GM19035 (cell line): ENCODE measurements at regions not wholly inside any gene's neighbourhood (a gene's known extent, or its start where the extent isn't known, plus 50 kb on each side); places are given as distances from the start of the nearest gene placed in this dataset.
"Not testable (repeated sequence)": the region's sequence is repeated elsewhere in the genome, so short reads cannot be mapped to it uniquely, and the experiment has no call there.

ENCODE experiments used
- ATAC-seq: cut with Tn5 transposase; IDR thresholded peaks from one replicate; pipeline ENCODE4 v1.9.1; 2021; ENCODE audit not compliant: unreplicated experiment

DNA sequence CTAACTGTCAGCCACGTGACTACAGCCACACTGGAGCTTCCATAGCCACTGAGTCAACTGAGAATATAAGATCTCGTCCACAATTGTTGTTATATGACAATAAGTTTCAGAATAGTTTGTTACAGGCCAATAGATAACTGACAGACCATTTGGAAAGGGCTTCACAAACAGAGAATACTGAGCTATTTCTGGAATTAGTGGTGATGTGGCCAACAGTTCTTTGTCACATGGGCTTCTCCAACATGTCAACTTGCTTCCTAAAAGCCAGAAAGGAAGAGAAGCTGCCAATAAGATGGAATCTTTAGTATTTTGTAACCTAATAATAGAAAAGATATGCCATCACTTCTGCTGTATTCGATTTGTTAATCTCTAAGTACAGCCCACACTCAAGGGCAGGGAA is 1220.4 kb downstream of the CDH8 start:
- ATAC-seq = no peak

- ATAC-seq = no peak
Observed at GRCh38 chr16:60815033-60815432, 1221.2 kb downstream of the CDH8 start.

GRCh38 chr16:60811657-60812056 is 1224.6 kb downstream of the CDH8 start:
- no peak for ATAC-seq

GRCh38 chr16:60811051-60811608 is 1225.1 kb downstream of the CDH8 start:
- ATAC-seq = no peak

DNA sequence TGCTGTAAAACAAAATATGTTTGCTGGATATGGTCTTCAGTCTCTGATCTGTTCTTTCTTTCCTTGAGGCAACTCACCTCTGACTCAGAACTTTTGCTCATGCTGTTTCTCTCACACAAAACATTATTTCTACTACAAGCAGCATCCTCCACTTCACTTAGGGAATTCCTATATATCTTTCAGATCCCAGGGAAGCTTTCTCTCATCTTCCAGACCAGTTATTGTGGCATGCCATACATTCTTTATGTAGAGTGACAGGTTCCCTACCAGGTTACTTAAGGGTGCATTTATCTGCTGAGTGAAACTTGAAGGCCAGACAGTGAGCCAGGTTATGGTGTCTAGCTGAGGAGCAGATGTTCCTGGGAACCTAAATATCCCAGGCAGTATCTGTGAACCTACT is 1226.0 kb downstream of the CDH8 start:
- ATAC-seq = no peak

GRCh38 chr16:60792437-60792836 is 1243.8 kb downstream of the CDH8 start:
- no peak for ATAC-seq

DNA sequence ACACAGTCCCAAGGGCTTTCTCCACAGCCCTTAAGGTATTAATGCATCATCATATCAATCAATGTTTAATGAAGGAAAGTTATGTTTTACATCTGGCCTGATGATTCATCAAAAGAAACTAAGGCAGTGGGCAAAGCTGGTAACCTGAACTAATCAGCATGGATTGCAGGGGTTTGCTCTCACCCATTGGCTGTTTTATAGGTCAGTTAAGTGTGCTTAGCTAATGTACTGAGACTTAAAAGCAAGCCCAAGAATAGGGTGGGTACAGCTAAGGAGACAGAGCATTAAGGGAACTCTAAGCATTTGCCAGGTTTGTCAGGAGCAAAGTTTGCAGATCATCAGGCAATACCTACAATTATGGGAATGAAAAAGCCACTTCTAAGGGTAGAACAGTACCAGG is 1247.6 kb downstream of the CDH8 start:
- no peak for ATAC-seq

- ATAC-seq = no peak
Observed at GRCh38 chr16:60776281-60776680, 1260.0 kb downstream of the CDH8 start.

GRCh38 chr16:60771138-60771537 is 1265.1 kb downstream of the CDH8 start:
- ATAC-seq = no peak

- ATAC-seq = not testable (repeated sequence)
Observed at GRCh38 chr16:60770384-60770783, 1265.9 kb downstream of the CDH8 start.

DNA sequence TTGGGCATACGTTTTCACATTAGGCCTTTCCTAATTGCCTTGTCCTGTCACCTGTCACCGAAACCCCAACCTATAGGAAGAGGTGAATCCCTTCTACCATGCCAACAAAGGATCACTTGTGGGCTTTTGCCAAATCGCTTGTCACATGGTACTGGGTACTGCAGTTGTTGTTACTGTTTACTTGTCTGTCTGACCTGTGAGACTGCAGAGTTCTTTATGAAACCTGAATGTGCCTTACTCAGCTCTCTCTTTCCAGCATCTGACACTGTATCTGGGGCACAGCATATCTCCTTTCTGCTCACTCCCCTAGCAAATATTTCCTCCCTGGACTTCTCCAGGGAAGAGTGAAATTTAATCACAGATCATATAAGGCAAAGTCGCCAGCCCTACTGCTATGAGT is 1272.4 kb downstream of the CDH8 start:
- ATAC-seq = no peak

GRCh38 chr16:60755907-60756306 is 1280.3 kb downstream of the CDH8 start:
- ATAC-seq = no peak

GRCh38 chr16:60748366-60748765 is 1287.9 kb downstream of the CDH8 start:
- no peak for ATAC-seq

DNA sequence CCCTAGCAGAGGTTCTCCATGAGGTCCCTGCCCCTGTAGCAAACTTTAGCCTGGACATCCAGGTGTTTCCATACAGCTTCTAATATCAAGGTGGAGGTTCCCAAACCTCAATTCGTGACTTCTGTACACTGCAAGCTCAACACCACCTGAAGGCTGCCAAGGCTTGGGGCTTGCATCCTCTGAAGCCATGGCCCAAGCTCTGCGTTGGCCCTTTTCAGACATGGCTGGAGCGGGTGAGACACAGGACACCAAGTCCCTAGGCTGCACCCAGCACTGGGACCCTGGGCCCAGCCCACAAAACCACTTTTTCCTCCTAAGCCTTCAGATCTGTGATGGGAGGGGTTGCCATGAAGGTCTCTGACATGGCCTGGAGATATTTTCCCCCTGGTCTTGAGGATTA is 1292.0 kb downstream of the CDH8 start:
- no peak for ATAC-seq

GRCh38 chr16:60741810-60742209 is 1294.4 kb downstream of the CDH8 start:
- ATAC-seq = no peak

DNA sequence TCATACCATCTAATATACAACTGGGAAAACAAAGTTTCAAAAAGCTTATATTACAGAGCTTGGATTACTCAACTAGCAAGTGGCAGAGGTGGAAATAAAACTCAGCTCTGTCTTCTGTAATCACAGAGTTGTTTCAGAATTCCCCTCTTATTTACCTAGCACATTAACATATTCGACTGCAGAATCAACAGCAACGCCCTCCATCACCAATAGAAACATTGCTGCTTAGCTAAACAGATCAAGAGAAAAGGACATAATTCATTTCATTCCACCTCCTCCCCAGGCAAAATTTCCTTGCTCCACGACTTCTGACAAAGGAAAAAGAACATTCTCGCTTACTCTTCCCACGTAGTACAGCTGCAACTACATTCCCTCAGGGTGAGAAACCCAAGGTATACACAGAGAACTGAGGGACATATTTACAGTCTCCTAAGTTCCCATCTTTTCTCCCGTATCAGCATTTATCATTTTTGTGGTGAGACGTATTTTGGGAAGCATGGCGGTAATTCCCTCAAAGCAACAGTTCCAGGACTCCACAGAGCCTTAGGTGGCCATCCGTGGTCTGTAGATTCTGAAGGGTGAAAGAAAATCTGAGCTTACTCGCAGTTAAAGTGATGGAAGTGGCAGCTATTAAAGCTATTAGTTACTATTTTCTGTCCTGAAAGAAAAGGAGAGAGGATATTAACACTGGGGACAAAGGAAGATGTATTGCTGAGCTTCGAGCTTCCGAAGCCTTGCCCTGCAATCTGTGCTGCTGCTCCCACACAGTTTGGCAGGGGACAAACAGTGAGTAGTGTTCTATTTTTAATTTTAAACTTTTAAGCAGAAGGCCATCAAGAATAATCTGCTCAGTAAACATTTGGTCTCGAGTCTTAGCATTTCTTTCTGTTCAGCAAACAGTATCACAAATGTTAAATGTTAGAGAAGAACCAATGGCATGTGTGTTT is 1296.2 kb downstream of the CDH8 start:
- no peak for ATAC-seq

DNA sequence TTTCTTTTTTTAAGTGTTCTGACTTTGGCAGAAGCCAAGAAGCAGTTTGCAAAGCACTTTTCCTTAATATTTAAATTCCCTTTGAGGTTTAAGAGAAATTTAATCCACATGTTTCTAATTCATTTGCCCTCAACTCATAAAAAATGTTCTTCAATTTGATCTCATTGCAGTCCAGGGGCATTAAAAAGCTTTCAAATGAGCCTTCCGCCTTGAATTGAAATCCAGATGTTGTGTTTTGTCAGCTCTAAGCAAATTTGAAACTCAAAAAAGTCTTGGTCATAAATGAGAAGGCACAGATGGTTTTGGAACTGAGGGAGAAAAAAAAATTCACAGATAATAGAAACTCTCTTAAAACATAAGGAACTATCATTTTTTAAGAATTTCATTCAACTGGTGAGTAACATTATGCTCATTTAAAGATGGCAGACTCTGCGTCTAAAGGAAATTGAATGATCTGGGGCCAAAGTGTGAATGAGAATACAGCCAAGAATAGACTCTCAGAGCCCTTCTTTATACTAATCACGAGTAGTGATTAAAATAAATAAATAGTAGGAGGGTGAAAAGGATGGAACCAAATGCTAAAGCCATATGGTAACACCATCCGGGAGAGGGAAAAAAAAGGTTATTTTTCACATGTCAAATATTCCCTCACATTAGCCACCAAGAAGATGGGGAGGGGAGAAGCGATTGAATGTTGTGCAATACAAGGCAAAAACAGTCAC is 1304.7 kb downstream of the CDH8 start:
- ATAC-seq = no peak

GRCh38 chr16:60729051-60729450 is 1307.2 kb downstream of the CDH8 start:
- no peak for ATAC-seq

- no peak for ATAC-seq
Observed at GRCh38 chr16:60727851-60728250, 1308.4 kb downstream of the CDH8 start.

DNA sequence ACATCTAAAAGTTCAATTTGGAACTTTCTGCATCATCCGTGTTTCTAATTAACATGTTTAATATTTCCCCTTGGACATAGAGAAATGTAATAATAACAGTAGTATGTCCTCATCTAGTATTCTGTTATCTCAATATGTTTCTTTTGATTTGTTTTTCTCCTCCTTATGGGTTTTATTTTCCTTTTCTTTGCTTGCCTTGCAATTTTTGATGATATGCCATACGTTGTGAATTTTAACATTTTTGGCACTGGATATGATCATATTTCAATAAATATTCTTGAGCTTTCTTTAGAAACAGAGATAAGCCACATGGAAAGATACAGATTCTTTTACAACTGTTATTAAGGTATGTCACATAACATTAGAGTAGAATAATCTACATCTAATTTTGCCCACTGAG is 1316.2 kb downstream of the CDH8 start:
- no peak for ATAC-seq

DNA sequence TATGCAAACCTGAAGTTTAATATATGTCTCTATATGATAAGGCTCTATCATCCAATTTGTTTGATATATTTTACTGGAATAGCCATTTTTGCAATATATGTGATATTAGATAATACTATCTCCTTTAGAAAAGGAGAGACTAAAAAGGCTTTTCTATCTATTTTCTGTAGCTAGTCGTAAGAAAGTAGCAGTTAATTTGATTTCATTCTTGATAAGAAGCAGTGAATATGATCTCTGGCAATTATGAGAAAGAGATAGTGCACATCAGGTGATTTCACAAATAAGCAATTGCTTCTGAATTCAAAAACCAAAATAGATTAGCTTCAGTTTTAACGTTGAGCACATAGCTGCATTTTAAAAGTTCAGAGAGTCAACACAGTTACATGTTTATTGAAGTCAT is 1318.4 kb downstream of the CDH8 start:
- ATAC-seq = no peak

- no peak for ATAC-seq
Observed at GRCh38 chr16:60712144-60712543, 1324.1 kb downstream of the CDH8 start.
